ENCODE measurements at regions not wholly inside any gene's neighbourhood (a gene's known extent, or its start where the extent isn't known, plus 50 kb on each side); places are given as distances from the start of the nearest gene placed in this dataset.
"Not testable (repeated sequence)": the region's sequence is repeated elsewhere in the genome, so short reads cannot be mapped to it uniquely, and the experiment has no call there.

GRCh38 chr3:106486945-106487639 lies 618.3 kb upstream of the CBLB start:
- not testable (repeated sequence) for DNase-seq

- no peak for DNase-seq
Measured at GRCh38 chr3:106488331-106488730, 619.5 kb upstream of the CBLB start.

- DNase-seq, result no peak
Measured at GRCh38 chr3:106491796-106492195, 623.0 kb upstream of the CBLB start.

DNA sequence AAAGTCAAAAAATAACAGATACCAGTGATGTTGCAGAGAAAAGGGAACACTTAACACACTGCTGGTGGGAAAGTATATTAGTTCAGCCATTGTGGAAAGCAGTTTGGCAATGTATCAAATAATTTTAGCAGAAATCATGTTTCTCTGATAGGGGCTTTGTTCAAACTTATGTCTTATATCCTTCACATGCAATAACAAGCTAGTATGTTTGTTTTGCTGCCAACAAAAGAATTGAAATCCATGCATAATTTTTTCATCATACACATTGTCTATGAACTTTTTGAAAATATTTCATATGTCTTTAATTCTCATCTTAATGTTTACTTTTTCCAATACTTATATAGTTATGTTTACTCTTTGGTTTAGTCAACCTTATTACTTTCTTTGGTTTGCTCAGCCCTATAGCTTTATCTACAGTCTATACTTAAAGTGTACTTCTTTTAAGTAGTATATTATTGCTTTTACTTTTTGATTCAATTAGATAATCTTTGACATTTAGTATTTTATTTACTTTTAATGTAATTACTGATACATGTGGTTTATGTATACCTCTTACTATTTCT lies 639.6 kb upstream of the CBLB start:
- DNase-seq, result no peak

DNA sequence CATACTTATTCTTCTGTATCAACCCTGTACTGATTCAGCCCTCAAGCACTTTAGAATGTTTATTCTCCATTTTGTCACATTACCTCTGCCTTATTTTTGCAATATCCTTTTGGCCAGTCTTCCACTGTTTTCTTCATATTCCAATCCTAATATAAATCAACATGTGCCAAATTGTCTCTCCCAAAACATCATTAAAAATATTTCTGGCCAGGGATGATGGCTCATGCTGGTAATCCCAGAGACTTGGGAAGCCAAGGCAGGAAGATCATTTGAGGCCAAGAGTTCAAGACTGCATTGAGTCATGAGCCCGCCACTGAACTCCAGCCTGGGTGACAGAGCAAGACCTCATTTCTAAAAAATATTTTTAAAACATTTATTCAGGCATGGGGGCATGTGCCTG lies 641.4 kb upstream of the CBLB start:
- DNase-seq, result no peak

GRCh38 chr3:106512846-106513245 lies 644.0 kb upstream of the CBLB start:
- DNase-seq, result no peak

- DNase-seq, result no peak
Measured at GRCh38 chr3:106514431-106514830, 645.6 kb upstream of the CBLB start.

DNA sequence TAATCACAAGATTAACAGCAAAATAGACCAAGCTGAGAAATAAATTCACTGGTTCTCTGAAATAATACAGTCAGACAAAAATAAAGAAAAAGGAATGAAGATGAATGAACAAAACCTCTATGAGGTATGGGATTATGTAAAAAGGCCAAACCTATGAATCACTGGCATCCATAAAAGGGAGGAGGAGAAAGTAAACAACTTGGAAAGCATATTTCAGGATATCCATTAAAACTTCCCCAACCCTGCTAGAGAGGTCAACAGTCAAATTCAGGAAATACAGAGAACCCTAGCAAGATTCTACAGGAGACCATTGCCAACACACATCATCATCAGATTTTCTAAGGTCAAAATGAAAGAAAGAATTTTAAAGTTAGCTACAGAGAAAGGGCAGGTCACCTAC lies 649.7 kb upstream of the CBLB start:
- no peak for DNase-seq

GRCh38 chr3:106522397-106522796 lies 653.6 kb upstream of the CBLB start:
- no peak for DNase-seq

DNA sequence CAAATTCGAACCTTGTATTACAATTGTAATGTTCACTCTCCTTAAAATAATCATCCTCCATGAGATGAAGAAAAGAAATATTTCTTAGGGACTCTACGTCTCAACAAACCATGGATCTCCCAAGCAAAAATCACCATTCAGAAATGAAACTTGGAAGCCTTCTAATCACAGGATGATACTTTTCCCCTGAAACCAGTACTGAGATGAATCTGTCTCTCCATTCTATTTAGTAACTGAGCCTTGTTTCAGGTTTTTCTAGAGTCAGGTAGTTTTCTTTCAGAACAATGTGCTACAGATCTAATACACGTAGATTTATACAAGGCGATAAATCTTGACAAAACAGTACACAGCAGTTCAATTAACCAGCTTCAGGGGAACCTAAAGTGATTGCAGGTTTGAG lies 660.1 kb upstream of the CBLB start:
- DNase-seq, result no peak

DNA sequence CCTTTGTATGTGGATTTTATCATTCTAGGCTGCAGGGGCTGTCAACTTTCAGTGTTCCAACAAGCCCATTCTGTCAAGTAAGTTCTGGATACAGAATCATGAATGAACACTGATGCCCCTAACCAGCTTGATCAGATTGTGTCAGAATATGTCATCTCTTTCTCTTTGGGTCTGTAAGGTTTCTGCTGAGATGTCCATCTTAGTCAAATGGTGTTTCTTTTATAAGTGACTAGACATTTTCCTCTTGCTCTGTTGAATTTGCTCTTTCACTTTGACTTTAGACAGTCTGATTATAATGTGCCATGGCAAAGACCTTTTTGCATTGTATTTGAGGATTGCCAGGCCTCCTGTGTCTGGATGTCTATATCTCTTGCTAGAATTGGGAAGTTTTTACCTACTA lies 660.9 kb upstream of the CBLB start:
- DNase-seq, result no peak

GRCh38 chr3:106530367-106530766 lies 661.6 kb upstream of the CBLB start:
- no peak for DNase-seq

DNA sequence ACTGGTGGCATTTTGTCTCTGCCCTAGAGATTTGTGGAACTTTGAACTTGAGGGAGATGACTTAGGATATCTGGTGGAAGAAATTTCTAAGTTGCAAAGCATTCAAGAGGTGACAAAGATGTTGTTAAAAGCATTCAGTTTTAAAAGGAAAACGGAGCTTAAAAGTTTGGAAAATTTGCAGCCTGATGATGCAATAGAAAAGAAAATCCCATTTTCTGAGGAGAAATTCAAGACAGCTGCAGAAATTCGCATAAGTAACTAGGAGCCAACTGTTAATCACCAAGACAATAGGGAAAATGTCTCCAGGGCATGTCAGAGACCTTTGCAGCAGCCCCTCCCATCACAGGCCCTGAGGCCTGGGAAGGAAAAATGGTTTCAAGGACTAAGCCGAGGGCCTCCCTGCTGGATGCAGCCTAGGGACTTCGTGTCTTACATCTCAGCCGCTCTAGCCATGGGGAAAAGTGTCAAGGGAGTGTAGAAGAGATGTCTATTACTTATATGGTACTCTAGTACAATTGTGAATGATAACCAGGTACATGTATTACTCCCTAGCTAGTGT lies 663.0 kb upstream of the CBLB start:
- not testable (repeated sequence) for DNase-seq

GRCh38 chr3:106533093-106533787 lies 664.4 kb upstream of the CBLB start:
- no peak for DNase-seq

- no peak for DNase-seq
Measured at GRCh38 chr3:106533788-106534160, 665.0 kb upstream of the CBLB start.

DNA sequence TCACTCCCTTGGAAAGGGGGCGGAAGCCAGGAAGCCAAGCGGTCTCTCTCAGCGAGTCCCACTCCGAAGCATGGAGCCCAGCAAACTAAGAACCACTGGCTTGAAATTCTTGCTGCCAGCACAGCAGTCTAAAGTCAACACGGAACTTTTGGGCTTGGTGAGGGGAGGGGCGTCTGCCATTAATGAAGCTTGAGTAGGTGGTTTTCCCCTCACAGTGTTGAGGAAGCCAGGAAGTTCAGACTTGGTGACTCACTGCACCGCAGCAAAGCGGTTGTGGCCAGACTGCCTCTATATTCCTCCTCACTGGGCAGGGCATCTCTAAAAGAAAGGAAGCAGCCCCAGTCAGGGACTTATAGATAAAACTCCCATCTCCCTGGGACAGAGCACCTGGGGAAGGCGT lies 665.4 kb upstream of the CBLB start:
- peak; percentile 41 to 50 for DNase-seq

DNA sequence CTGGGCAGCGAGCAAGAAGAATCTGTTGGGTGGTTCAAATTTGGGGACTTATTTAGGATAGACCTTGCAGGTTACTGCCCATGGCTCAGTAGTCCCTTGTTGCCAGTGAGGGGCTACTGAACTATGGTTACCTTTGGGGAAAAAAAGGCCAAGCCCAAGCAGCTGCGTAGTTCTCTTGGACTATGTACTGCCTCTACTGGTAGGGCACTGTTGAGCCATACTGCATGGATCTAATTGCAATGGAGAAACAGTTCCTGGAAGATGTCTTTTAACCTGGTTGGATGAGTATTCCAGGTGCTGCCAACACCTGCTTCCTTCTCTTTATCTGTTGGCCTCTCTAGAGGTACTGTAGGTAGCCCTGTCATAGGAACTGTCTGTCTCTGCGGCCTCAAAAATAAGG lies 671.9 kb upstream of the CBLB start:
- DNase-seq, result no peak

- no peak for DNase-seq
Measured at GRCh38 chr3:106542101-106542769, 673.4 kb upstream of the CBLB start.

- no peak for DNase-seq
Measured at GRCh38 chr3:106552351-106553043, 683.7 kb upstream of the CBLB start.

DNA sequence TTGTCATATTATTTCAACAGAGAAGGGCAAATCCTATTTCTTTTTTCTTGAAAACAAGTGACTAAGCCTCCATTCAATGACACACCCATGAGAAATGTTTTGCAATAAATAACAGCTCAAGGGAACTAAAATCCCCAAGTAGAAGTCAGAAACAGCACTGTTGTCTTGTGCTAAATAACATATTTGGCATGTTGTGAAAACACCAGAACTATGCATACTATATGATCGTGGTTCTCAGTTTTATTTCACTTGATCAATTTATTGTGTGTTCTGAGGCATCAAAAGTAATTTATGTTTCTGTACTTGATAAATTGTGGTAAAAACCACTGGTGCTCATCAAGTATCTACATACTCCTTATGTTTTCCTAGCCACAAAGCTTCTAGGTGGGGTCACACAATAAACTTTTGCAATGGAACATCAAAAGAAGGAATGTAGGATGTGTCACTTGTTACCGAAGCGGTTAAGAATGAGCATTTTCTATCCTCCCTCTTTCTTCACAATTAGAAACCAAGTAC lies 691.7 kb upstream of the CBLB start:
- DNase-seq, result no peak

- DNase-seq, result no peak
Measured at GRCh38 chr3:106566277-106566676, 697.5 kb upstream of the CBLB start.

DNA sequence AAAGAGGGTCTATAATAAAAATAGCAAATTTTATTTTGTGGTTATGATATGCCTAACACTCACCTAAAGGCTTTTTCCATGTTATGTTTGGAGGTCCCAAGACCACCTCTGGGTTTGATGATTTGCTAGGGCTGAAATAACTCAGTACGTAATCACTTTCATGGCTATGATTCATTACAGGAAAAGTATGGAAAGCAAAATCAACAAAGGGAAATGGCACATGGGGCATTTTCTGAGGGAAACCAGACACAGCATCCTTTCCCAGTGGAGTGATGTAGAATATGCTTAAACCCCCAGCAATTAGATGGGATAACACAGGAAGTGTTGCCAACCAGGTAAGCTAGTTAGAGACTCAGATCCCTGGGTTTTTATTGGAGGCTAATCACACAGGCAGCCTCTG lies 701.6 kb upstream of the CBLB start:
- no peak for DNase-seq

DNA sequence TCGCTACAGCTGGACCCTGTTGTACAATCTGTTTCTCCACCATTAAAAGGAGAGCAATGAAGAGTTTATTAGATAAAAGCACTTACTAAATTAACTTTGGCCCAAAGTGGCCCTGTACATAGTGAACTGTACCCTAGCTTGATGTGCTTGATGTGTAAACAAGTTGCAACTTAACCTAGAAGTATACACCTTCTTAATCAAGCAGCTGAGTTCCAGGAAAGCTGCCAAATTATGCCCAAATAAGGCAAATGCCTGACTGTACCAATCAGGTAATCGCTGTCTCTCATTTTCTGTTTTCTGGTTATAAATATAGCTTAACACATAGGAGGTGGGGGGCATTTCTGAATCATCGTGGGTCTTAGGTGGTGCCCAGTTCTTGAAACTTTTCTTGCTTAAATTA lies 704.8 kb upstream of the CBLB start:
- no peak for DNase-seq
